Myocyte (in vitro differentiated cells): ENCODE measurements at regions not wholly inside any gene's neighbourhood (a gene's known extent, or its start where the extent isn't known, plus 50 kb on each side); places are given as distances from the start of the nearest gene placed in this dataset.
A peak's percentile ranks its signal among the peaks of the same experiment; 100 is the strongest.

ENCODE experiments used
- DNase-seq: peaks from one replicate; pipeline ENCODE4 v3.0.0-alpha.2; 2012; ENCODE audit warnings: low read depth

- peak; percentile 47 for DNase-seq
These were observed 108.3 kb downstream of the CHST1 start for GRCh38 chr11:45556851-45557707.

GRCh38 chr11:45554230-45554967 is 111.0 kb downstream of the CHST1 start:
- DNase-seq, result no peak

- no peak for DNase-seq
These were observed 112.0 kb downstream of the CHST1 start for GRCh38 chr11:45553383-45553936.

- DNase-seq, result no peak
These were observed 114.2 kb downstream of the CHST1 start for GRCh38 chr11:45551191-45551713.

- DNase-seq, result no peak
These were observed 116.2 kb downstream of the CHST1 start for GRCh38 chr11:45549257-45549656.

- no peak for DNase-seq
These were observed 119.1 kb downstream of the CHST1 start for GRCh38 chr11:45546366-45546765.

GRCh38 chr11:45544826-45545225 is 120.6 kb downstream of the CHST1 start:
- no peak for DNase-seq

GRCh38 chr11:45543808-45544422 is 121.5 kb downstream of the CHST1 start:
- DNase-seq, result peak; percentile 42

- no peak for DNase-seq
These were observed 122.3 kb downstream of the CHST1 start for GRCh38 chr11:45543081-45543480.

GRCh38 chr11:45541693-45542434 is 123.6 kb downstream of the CHST1 start:
- DNase-seq, result no peak

GRCh38 chr11:45538939-45539338 is 126.5 kb downstream of the CHST1 start:
- DNase-seq, result no peak

- peak; percentile 54 for DNase-seq
These were observed 127.1 kb downstream of the CHST1 start for GRCh38 chr11:45538363-45538762.

GRCh38 chr11:45537614-45538013 is 127.8 kb downstream of the CHST1 start:
- DNase-seq, result no peak

GRCh38 chr11:45535033-45535432 is 130.4 kb downstream of the CHST1 start:
- DNase-seq, result no peak

- no peak for DNase-seq
These were observed 131.3 kb downstream of the CHST1 start for GRCh38 chr11:45534132-45534531.

GRCh38 chr11:45532546-45532945 is 132.9 kb downstream of the CHST1 start:
- no peak for DNase-seq

- peak; percentile 6 for DNase-seq
These were observed 134.6 kb downstream of the CHST1 start for GRCh38 chr11:45530776-45531175.

- DNase-seq, result no peak
These were observed 135.3 kb downstream of the CHST1 start for GRCh38 chr11:45530111-45530510.

- DNase-seq, result no peak
These were observed 137.0 kb downstream of the CHST1 start for GRCh38 chr11:45528435-45528834.

GRCh38 chr11:45527898-45528297 is 137.5 kb downstream of the CHST1 start:
- DNase-seq, result no peak

- no peak for DNase-seq
These were observed 140.0 kb downstream of the CHST1 start for GRCh38 chr11:45525393-45525792.
